H1 (cell line): ENCODE measurements at regions not wholly inside any gene's neighbourhood (a gene's known extent, or its start where the extent isn't known, plus 50 kb on each side); places are given as distances from the start of the nearest gene placed in this dataset.

ENCODE experiments used
- CTCF ChIA-PET: fragments of 300-600 bp; sonication (Branson Sonifier 250); formaldehyde crosslinking; loops from one replicate; lab custom pipeline; 2021; ENCODE audit not compliant: partially characterized antibody; lab: Charles Lee
- POLR2A ChIA-PET: fragments of 300-600 bp; sonication (Branson Sonifier 250); formaldehyde crosslinking; loops from one replicate; lab custom pipeline; 2021; ENCODE audit warnings: inconsistent platforms; ENCODE audit not compliant: partially characterized antibody; lab: Charles Lee
- DNase-seq, 2 experiments: peaks; one replicate each; pipeline versions ENCODE4 v3.0.0 to v3.0.0-alpha.2; 2010 to 2022; ENCODE audit warnings: low spot score in 2 of 2, low read depth in 1 of 2, mixed read lengths in 1 of 2
- FAIRE-seq: peaks from 2 replicates; lab custom pipeline; 2011; peaks lifted over from hg19 to GRCh38; lab: Jason Lieb, UNC
- H2AFZ ChIP-seq: 2 replicates; pipeline ENCODE4 v1.8.1; 2012; ENCODE audit warnings: low read length, inconsistent platforms
- H2AK5ac ChIP-seq: 2 replicates; pipeline ENCODE4 v1.6.1; 2013; ENCODE audit warnings: low read depth, low read length
- H2BK120ac ChIP-seq: replicated peaks from 2 replicates; pipeline ENCODE3; 2013; ENCODE audit warnings: low read depth, low read length, inconsistent platforms
- H2BK12ac ChIP-seq: 2 replicates; pipeline ENCODE4 v1.6.1; 2013; ENCODE audit warnings: low read depth, low read length
- H2BK15ac ChIP-seq: 2 replicates; pipeline ENCODE4 v1.6.1; 2013; ENCODE audit warnings: low read length
- H2BK20ac ChIP-seq: 2 replicates; pipeline ENCODE4 v1.6.1; 2013; ENCODE audit warnings: low read length
- H2BK5ac ChIP-seq: 2 replicates; pipeline ENCODE4 v1.6.1; 2013; ENCODE audit warnings: low read depth, low read length
- H3K14ac ChIP-seq: 2 replicates; pipeline ENCODE4 v1.6.1; 2013; ENCODE audit warnings: inconsistent platforms; ENCODE audit not compliant: insufficient read length
- H3K18ac ChIP-seq: 2 replicates; pipeline ENCODE4 v1.6.1; 2013; ENCODE audit warnings: low read length; ENCODE audit errors: extremely low read depth
- H3K23ac ChIP-seq: 2 replicates; pipeline ENCODE4 v1.6.1; 2013; ENCODE audit warnings: inconsistent platforms; ENCODE audit not compliant: insufficient read length
- H3K23me2 ChIP-seq: 2 replicates; pipeline ENCODE4 v1.6.1; 2013; ENCODE audit warnings: low read depth, low read length
- H3K27ac ChIP-seq: 2 replicates; pipeline ENCODE4 v1.6.1; 2011; ENCODE audit warnings: low read depth, low read length, inconsistent platforms
- H3K27me3 ChIP-seq, 4 experiments: replicated peaks in 1 of 4; 1 replicate in 1 of 4; 2 replicates in 3 of 4; pipeline versions ENCODE4 v1.6.1 to v1.8.1; 2011 to 2013; ENCODE audit warnings: low read length in 3 of 4, mild to moderate bottlenecking in 3 of 4, inconsistent platforms in 2 of 4, mixed read lengths in 2 of 4, moderate library complexity in 1 of 4; ENCODE audit not compliant: control insufficient read depth in 3 of 4, insufficient read depth in 3 of 4; ENCODE audit errors: extremely low read depth in 1 of 4
- H3K36me3 ChIP-seq, 4 experiments: 2 replicates each; pipeline versions ENCODE4 v1.6.1 to v1.8.1; 2011 to 2013; ENCODE audit warnings: mild to moderate bottlenecking in 4 of 4, low read length in 3 of 4, moderate library complexity in 2 of 4, control low read depth in 1 of 4, inconsistent platforms in 1 of 4; ENCODE audit not compliant: insufficient read depth in 4 of 4, control insufficient read depth in 2 of 4
- H3K4ac ChIP-seq: replicated peaks from 2 replicates; pipeline ENCODE3; 2013; ENCODE audit warnings: low read length, low read depth, mixed read lengths, inconsistent platforms; ENCODE audit not compliant: insufficient read length
- H3K4me1 ChIP-seq, 4 experiments: replicated peaks in 1 of 4; 1 replicate in 1 of 4; 2 replicates in 3 of 4; pipeline versions ENCODE4 v1.6.1 to v1.8.1; 2011 to 2013; ENCODE audit warnings: low read length in 3 of 4, inconsistent platforms in 2 of 4, mixed read lengths in 1 of 4; ENCODE audit not compliant: insufficient read depth in 4 of 4, control insufficient read depth in 3 of 4
- H3K4me2 ChIP-seq, 2 experiments: 2 replicates each; pipeline versions ENCODE4 v1.6.1 to v1.8.1; 2011 to 2013; ENCODE audit warnings: low read depth in 2 of 2, low read length in 2 of 2, control low read depth in 1 of 2, inconsistent platforms in 1 of 2, mild to moderate bottlenecking in 1 of 2; ENCODE audit not compliant: insufficient read depth in 1 of 2
- H3K4me3 ChIP-seq, 4 experiments: fragments of 200-600, 300-600 bp in 1 of 4; sonication (generic), shearing (Covaris generic), sonication (Bioruptor Twin) in 1 of 4; 2 replicates each; pipeline versions ENCODE4 v1.5.1 to v1.8.1; 2011 to 2016; ENCODE audit warnings: low read length in 4 of 4, low read depth in 3 of 4, control low read depth in 2 of 4, inconsistent platforms in 2 of 4, mild to moderate bottlenecking in 2 of 4, mixed read lengths in 1 of 4, moderate library complexity in 1 of 4; ENCODE audit not compliant: insufficient read depth in 2 of 4; ENCODE audit errors: extremely low read depth in 1 of 4
- H3K56ac ChIP-seq: replicated peaks from 2 replicates; pipeline ENCODE3; 2013; ENCODE audit warnings: low read depth, mild to moderate bottlenecking, mixed read lengths, low read length, inconsistent platforms; ENCODE audit not compliant: insufficient read length
- H3K79me1 ChIP-seq: 2 replicates; pipeline ENCODE4 v1.6.1; 2013; ENCODE audit warnings: low read depth, low read length, control low read depth
- H3K79me2 ChIP-seq, 2 experiments: 2 replicates each; pipeline versions ENCODE4 v1.6.1 to v1.8.1; 2012 to 2013; ENCODE audit warnings: low read length in 2 of 2, mild to moderate bottlenecking in 2 of 2, inconsistent platforms in 1 of 2; ENCODE audit not compliant: insufficient read depth in 2 of 2, control insufficient read depth in 1 of 2
- H3K9ac ChIP-seq, 4 experiments: replicated peaks in 1 of 4; 1 replicate in 1 of 4; 2 replicates in 3 of 4; pipeline versions ENCODE4 v1.6.1 to v1.8.1; 2011 to 2013; ENCODE audit warnings: low read depth in 3 of 4, low read length in 3 of 4, control low read depth in 2 of 4, mild to moderate bottlenecking in 2 of 4, moderate library complexity in 2 of 4, inconsistent platforms in 1 of 4; ENCODE audit errors: extremely low read depth in 1 of 4
- H3K9me3 ChIP-seq, 2 experiments: 2 replicates each; pipeline versions ENCODE4 v1.6.1 to v1.8.1; 2012 to 2013; ENCODE audit warnings: mild to moderate bottlenecking in 2 of 2, moderate library complexity in 2 of 2, control low read depth in 1 of 2, inconsistent platforms in 1 of 2, low read depth in 1 of 2, low read length in 1 of 2, mixed read lengths in 1 of 2; ENCODE audit not compliant: insufficient read depth in 2 of 2
- H4K20me1 ChIP-seq, 2 experiments: replicated peaks in 1 of 2; 2 replicates each; pipeline versions ENCODE3 to v1.8.1; 2011 to 2013; ENCODE audit warnings: inconsistent platforms in 2 of 2, low read length in 2 of 2, mild to moderate bottlenecking in 1 of 2; ENCODE audit not compliant: insufficient read depth in 2 of 2, control insufficient read depth in 1 of 2
- H4K5ac ChIP-seq: 2 replicates; pipeline ENCODE4 v1.6.1; 2013; ENCODE audit warnings: low read length, low read depth, mixed read lengths, inconsistent platforms; ENCODE audit not compliant: insufficient read length
- H4K8ac ChIP-seq: 2 replicates; pipeline ENCODE4 v1.8.0; 2013; ENCODE audit warnings: mild to moderate bottlenecking, moderate library complexity, low read length, inconsistent platforms; ENCODE audit not compliant: insufficient read depth; ENCODE audit errors: extremely low read depth
- H4K91ac ChIP-seq: replicated peaks from 2 replicates; pipeline ENCODE3; 2013; ENCODE audit warnings: low read length, mixed read lengths, inconsistent platforms; ENCODE audit not compliant: insufficient read length
- CBX5 ChIP-seq: fragments of 300-800, 300-1000 bp; sonication (generic); IDR thresholded peaks from 2 replicates; pipeline ENCODE4 v1.7.1; 2016; ENCODE audit warnings: antibody characterized with exemption, low read length, low read depth
- CBX8 ChIP-seq: fragments of 300-800, 300-1000 bp; sonication (generic); IDR thresholded peaks from 2 replicates; pipeline ENCODE4 v1.7.1; 2016; ENCODE audit warnings: low read depth, low read length, borderline replicate concordance
- CREB1 ChIP-seq: IDR thresholded peaks from 2 replicates; pipeline ENCODE4 v1.6.1; 2012; ENCODE audit warnings: inconsistent platforms
- CTBP2 ChIP-seq: IDR thresholded peaks from 2 replicates; pipeline ENCODE4 v1.7.0; 2011; ENCODE audit warnings: borderline replicate concordance, mild to moderate bottlenecking, moderate library complexity, mixed read lengths, low read length; ENCODE audit not compliant: insufficient read depth, insufficient read length
- E2F6 ChIP-seq: IDR thresholded peaks from 2 replicates; pipeline ENCODE4 v1.6.1; 2012; ENCODE audit warnings: inconsistent platforms
- FOSL1 ChIP-seq: IDR thresholded peaks from 2 replicates; pipeline ENCODE4 v1.6.1; 2011; ENCODE audit warnings: mild to moderate bottlenecking, low read depth, low read length, moderate library complexity; ENCODE audit not compliant: insufficient read depth
- GABPA ChIP-seq: IDR thresholded peaks from 2 replicates; pipeline ENCODE4 v1.6.1; 2011; ENCODE audit warnings: mild to moderate bottlenecking, low read length, moderate library complexity, borderline replicate concordance; ENCODE audit not compliant: insufficient read depth
- JUN ChIP-seq: IDR thresholded peaks from 2 replicates; pipeline ENCODE4 v1.6.1; 2011; ENCODE audit warnings: low read depth, mild to moderate bottlenecking, improper control_type of control experiment, low read length
- JUND ChIP-seq: IDR thresholded peaks from 2 replicates; pipeline ENCODE4 v1.6.1; 2011; ENCODE audit warnings: mild to moderate bottlenecking, improper control_type of control experiment, low read length
- KDM5A ChIP-seq: fragments of 200-600 bp; IDR thresholded peaks from 2 replicates; pipeline ENCODE4 v1.7.1; 2012; ENCODE audit warnings: mild to moderate bottlenecking, low read length, inconsistent platforms, mixed read lengths
- NANOG ChIP-seq: IDR thresholded peaks from 2 replicates; pipeline ENCODE4 v1.6.1; 2011; ENCODE audit warnings: low read length, low read depth, mild to moderate bottlenecking, inconsistent platforms; ENCODE audit not compliant: insufficient read depth, poor library complexity, severe bottlenecking
- PHF8 ChIP-seq: fragments of 200-600 bp; sonication (generic); conservative IDR thresholded peaks from 2 replicates; pipeline ENCODE4 v1.7.1; 2012; ENCODE audit warnings: low read depth, mild to moderate bottlenecking, inconsistent platforms, low read length, moderate library complexity
- SP1 ChIP-seq: IDR thresholded peaks from 2 replicates; pipeline ENCODE4 v1.6.1; 2011; ENCODE audit warnings: low read depth, low read length
- TBP ChIP-seq: IDR thresholded peaks from 2 replicates; pipeline ENCODE4 v1.6.1; 2011; ENCODE audit warnings: low read depth, low read length, improper control_type of control experiment
- TEAD4 ChIP-seq: IDR thresholded peaks from 2 replicates; pipeline ENCODE4 v1.6.1; 2012; ENCODE audit warnings: low read depth, low read length, inconsistent platforms, mixed read lengths
- WGBS, 2 experiments: shearing (Covaris generic) in 1 of 2; methylation state at CpG; one replicate each; pipeline versions ENCODE4 v1.1.6 to v1.1.7; 2013 to 2015; ENCODE audit warnings: low lambda C conversion rate in 2 of 2, mixed read lengths in 2 of 2, inconsistent platforms in 1 of 2, low coverage in 1 of 2, missing lambda C conversion rate in 1 of 2; ENCODE audit not compliant: insufficient replicate concordance in 2 of 2, insufficient coverage in 1 of 2, insufficient read length in 1 of 2; ENCODE audit errors: extremely low coverage in 1 of 2, missing lambda C conversion rate in 1 of 2; 5-methylcytosine and 5-hydroxymethylcytosine counted together

- Histone ChIP-seq H3K14ac (no peak overlapping the region), H2BK5ac (no peak overlapping the region), H2AFZ (no peak overlapping the region), H4K91ac (no peak overlapping the region), H3K4me1 (no peaks in the 10 kb centered on the region), H3K9ac (no peak overlapping the region), H2BK12ac (no peak overlapping the region), H2BK15ac (no peak overlapping the region), H3K9me3 (no peaks in the 10 kb centered on the region), H2AK5ac (no peak overlapping the region), H3K27me3 (peaks cover 0 to 1% (median 0%) of the 10 kb centered on the region in 4 experiments; a peak in 1 of 7 replicates), H3K18ac (no peak overlapping the region), H3K4me3 (no peak overlapping the region), H4K20me1 (no peaks in the 10 kb centered on the region), H4K5ac (no peak overlapping the region), H3K56ac (no peak overlapping the region), H2BK120ac (no peak overlapping the region), H3K4ac (no peak overlapping the region), H3K36me3 (no peaks in the 10 kb centered on the region), H3K79me2 (no peaks in the 10 kb centered on the region), H3K27ac (no peak overlapping the region), H4K8ac (no peak overlapping the region), H3K4me2 (no peak overlapping the region), H3K79me1 (no peaks in the 10 kb centered on the region), H2BK20ac (no peak overlapping the region), H3K23me2 (no peaks in the 10 kb centered on the region), H3K23ac (no peak overlapping the region)
- CTCF ChIA-PET, result no interaction called here
- 93% methylated on average over 4 of the region's 4 CpGs; no CpG with 5 or more reads in 1 of the 2 experiments for WGBS, 2 experiments
- FAIRE-seq, result no peak
- POLR2A ChIA-PET, result no interaction called here
- no peak for DNase-seq
- TF ChIP-seq SP1 (no peak), KDM5A (no peak), GABPA (no peak), JUND (no peak), TBP (no peak), E2F6 (no peak), CTBP2 (no peak), CREB1 (no peak), CBX5 (no peak), NANOG (no peak), JUN (no peak), CBX8 (no peak), PHF8 (no peak), TEAD4 (no peak), FOSL1 (no peak)
Observed at GRCh38 chr4:29085748-29086147, 1634.4 kb upstream of the PCDH7 start.
